ENCODE measurements at regions not wholly inside any gene's neighbourhood (a gene's known extent, or its start where the extent isn't known, plus 50 kb on each side); places are given as distances from the start of the nearest gene placed in this dataset.

DNA sequence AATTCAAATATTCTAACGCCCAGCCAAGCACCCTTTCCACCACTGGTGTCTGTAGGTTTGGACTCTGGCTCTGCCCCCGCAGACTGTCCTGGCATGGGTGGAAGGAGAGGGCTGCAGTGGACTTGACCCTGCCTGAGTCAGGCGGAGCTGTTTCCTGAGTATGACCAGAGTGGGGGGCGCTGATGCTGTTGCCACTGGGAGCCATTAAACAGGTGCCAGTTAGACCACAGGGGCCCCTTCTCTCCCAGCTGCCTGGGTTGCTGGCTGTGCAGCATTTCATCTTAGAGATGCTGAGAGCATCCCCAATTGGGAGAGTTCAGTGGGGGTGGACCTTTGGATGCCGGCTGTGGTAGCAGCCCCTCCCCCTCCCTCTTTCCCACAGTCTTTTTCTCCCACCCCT lies 539.5 kb downstream of the MATN1 start:
- TF ChIP-seq, protein P1, sequence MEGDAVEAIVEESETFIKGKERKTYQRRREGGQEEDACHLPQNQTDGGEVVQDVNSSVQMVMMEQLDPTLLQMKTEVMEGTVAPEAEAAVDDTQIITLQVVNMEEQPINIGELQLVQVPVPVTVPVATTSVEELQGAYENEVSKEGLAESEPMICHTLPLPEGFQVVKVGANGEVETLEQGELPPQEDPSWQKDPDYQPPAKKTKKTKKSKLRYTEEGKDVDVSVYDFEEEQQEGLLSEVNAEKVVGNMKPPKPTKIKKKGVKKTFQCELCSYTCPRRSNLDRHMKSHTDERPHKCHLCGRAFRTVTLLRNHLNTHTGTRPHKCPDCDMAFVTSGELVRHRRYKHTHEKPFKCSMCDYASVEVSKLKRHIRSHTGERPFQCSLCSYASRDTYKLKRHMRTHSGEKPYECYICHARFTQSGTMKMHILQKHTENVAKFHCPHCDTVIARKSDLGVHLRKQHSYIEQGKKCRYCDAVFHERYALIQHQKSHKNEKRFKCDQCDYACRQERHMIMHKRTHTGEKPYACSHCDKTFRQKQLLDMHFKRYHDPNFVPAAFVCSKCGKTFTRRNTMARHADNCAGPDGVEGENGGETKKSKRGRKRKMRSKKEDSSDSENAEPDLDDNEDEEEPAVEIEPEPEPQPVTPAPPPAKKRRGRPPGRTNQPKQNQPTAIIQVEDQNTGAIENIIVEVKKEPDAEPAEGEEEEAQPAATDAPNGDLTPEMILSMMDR (IDR thresholded peaks at IDR 0.05; ENCODE audit: low read depth, low read length, poor library complexity, severe bottlenecking): no peak
- no peak for TF ChIP-seq EZH2phosphoT487 (IDR thresholded peaks at IDR 0.05; ENCODE audit: borderline replicate concordance, low read length)
